GM21786 (cell line): ENCODE measurements at regions not wholly inside any gene's neighbourhood (a gene's known extent, or its start where the extent isn't known, plus 50 kb on each side); places are given as distances from the start of the nearest gene placed in this dataset.
"Not testable (repeated sequence)": the region's sequence is repeated elsewhere in the genome, so short reads cannot be mapped to it uniquely, and the experiment has no call there.

Source experiments
- ATAC-seq: cut with Tn5 transposase; IDR thresholded peaks from one replicate; pipeline ENCODE4 v1.9.1; 2021; ENCODE audit not compliant: unreplicated experiment

DNA sequence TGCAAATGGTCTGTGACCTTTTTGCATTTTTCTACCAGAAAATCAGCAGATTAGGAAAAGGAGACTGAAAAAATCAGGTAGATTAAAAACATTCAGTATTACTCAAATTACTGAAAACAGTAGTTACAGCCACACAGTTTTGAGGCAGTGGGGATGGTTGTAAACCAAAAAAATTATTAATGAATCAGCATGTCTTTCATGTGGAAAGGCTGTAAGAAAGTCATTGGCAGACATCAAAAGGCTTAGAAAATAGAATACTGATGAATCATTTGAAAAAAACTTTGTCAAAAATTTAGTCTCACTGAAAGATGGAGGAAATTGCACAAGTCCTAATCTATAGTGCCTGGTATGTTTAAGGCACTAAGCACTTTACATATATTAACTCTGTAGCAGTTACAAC is 133.9 kb upstream of the GCFC2 start:
- peak; percentile 55 for ATAC-seq

GRCh38 chr2:75834588-75834987 is 123.9 kb upstream of the GCFC2 start:
- ATAC-seq, result not testable (repeated sequence)

DNA sequence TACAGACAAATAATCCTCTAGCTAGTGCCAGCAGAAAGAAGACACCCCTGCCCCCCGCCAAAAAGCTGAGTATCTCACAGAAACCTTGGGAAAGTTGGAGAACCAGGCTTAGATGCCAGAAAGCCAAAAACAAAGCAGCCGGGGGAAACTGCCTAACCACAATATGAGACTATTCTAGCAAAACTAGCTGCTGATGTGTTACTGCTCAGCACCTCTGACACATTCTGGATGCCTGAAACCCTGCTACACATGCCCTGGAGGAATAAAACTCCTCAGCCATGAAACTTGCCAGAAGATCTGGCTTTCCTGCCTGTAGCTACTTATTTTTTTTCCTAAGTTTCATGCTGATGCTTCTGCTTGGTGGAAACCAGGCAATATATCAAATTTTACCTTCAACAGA is 122.7 kb upstream of the GCFC2 start:
- ATAC-seq, result no peak

DNA sequence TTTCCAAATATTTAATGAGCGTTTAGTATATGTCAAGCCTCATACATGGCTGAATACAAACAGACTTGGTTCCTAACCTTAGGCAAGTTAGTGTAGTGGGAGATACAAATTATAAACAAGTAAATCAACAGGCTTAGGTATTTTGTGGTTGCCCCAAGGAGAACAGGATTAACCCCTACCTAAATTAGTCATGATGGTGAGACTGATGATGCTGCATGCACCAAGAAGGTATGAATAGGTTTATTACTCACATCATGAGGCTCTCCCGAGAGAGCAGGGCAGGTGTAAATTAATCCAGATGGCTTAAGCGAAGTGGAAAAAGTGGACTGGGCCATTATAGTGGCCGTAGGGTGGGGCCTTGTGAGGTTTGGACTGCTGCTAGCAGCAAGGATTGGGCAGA is 118.1 kb upstream of the GCFC2 start:
- no peak for ATAC-seq

DNA sequence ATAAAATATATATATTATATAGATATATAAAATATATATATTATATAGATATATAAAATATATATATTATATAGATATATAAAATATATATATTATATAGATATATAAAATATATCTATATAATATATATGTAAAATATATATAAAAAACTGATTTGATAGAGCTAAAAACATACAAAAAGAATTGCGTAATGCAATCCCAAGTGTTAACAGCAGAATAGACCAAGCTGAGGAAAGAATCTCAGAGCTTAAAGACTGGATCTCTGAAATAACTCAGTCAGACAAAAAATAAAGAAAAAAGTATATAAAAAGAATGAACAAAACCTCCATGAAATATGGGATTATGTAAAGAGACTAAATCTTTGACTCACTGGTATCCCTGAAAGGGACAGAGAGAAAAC is 112.8 kb upstream of the GCFC2 start:
- ATAC-seq, result not testable (repeated sequence)

DNA sequence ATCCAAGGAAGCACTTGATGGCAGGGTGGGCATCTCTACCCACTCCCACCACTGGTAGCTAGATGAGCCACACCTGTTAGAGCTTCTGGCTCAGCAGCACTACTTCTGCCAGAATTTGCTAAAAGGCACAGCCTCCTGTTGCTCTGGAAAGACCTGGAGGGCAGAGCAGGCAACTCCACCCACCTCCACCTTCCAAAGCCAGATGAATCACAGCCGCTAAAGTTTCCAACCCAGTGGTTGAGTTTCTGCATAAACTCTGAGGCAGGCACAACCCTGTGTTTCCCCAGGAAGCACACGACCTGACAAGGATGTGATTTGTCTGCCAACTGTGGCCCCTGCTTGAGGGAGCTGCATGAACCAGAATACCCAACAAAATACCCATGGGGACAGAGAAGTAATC is 111.6 kb upstream of the GCFC2 start:
- no peak for ATAC-seq

GRCh38 chr2:75820693-75821092 is 110.0 kb upstream of the GCFC2 start:
- ATAC-seq, result no peak

DNA sequence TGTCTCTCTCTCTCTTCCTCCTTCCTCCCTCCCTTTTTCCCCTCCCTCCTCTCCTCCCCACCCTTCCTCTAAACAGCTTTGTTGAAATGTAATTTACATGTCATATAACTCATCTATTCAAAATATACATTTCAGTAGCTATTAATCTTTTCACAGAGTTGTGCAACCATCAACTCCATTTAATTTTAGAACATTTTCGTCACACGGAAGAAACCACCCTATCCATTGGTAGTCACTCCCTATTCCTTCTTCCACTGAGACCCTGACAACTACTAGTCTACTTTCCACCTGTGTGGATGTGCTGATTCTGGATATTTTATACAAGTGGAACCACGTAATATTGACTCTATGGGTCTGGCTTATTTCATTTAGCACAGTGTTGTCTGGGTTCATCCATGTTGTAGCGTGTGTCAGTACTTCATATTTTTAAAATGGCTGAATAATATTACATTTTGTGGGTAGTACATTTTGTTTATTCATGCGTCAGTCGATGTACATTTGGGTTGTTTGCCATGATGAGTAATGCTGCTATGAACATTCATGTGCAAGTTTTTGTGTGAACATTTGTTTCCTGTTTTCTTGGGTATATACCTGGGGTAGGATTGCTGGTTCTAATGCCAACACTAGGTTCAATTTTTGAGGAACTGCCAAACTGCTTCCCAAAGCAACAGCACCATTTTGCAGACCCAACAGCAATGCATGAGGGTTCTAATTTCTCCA is 100.1 kb upstream of the GCFC2 start:
- no peak for ATAC-seq

GRCh38 chr2:75808793-75809535 is 98.2 kb upstream of the GCFC2 start:
- ATAC-seq, result no peak

DNA sequence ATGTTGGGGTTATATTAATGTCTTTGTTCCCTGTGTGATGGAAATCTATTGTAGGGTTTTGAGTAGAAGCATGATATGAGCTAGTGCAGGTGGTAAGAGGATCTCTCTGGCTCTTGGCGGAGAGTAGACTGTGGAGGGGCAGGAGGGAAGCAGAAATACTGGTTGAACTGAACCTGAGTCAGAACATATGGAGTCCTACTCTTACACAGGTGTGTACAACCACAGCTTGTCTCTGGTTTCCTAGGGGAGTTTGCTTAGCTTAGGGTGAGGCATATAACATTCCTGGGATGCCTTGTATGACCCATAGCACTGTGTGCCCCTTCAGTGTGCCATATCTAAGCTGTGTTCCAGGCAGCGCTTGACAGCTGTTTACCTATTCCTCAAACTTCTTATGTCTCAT is 97.3 kb upstream of the GCFC2 start:
- no peak for ATAC-seq

- peak; percentile 55 for ATAC-seq
Measured at GRCh38 chr2:75801234-75801982, 90.7 kb upstream of the GCFC2 start.

- peak; percentile 74 for ATAC-seq
Measured at GRCh38 chr2:75800456-75800855, 89.7 kb upstream of the GCFC2 start.

GRCh38 chr2:75799859-75800258 is 89.1 kb upstream of the GCFC2 start:
- peak; percentile 38 for ATAC-seq

DNA sequence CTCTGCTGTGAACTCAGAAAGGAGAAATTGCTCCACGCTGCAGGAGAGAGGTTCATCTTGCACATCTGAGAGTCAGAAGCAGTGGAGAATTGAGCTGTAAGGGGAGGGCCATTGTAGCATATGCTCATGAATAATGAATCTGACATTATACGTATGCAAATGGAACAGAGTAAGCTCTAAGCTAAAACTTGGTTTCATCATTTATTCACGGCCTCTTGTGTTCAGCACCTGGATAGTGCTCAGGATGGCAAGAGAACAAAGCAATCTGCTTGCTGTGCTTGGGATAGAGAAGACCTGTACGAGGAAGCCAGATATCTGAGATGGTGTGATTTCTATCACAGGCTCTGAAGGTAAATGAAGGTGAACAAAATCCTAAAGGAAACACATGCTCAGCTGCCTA is 87.9 kb upstream of the GCFC2 start:
- no peak for ATAC-seq

DNA sequence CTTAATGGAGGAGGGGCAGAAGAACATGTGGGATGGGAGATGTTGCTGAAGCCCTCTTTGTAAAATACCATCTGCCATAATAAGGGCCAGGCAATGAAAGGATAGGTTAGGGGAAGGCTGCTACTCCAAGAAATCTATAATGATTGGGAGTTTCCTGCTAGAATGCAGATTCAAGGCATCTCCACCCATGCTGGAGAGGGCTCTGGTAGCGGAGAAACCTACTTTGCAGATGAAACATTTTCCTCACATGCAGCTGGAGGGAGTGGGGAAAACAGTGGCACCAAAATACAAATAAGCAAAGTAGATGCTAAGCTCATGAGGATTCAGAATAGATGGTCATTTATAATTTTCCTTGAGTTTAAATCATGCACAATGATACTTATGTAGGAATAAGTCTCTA is 82.3 kb upstream of the GCFC2 start:
- no peak for ATAC-seq

DNA sequence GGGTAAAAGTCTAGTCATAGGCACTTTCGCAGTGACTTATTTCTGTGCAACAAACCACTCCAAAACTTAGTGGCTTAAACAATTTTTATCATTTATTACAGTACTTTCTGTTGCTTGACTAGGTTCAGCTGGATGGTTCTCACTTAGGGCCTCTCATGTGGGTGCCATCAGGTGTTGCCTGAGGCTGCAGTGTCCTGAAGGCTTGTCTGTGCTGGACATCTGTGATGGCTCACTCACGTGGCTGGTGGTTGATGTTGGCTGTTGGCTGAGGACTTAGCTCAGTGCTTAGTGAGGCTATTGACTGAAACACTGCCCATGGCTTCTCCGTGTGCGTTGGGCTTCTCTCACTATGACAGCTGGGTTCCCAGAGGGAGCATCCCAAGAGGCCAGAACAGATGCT is 81.4 kb upstream of the GCFC2 start:
- no peak for ATAC-seq

- peak; percentile 62 for ATAC-seq
Measured at GRCh38 chr2:75790814-75791467, 80.2 kb upstream of the GCFC2 start.

GRCh38 chr2:75790121-75790813 is 79.6 kb upstream of the GCFC2 start:
- ATAC-seq, result no peak

- no peak for ATAC-seq
Measured at GRCh38 chr2:75788902-75789301, 78.2 kb upstream of the GCFC2 start.

DNA sequence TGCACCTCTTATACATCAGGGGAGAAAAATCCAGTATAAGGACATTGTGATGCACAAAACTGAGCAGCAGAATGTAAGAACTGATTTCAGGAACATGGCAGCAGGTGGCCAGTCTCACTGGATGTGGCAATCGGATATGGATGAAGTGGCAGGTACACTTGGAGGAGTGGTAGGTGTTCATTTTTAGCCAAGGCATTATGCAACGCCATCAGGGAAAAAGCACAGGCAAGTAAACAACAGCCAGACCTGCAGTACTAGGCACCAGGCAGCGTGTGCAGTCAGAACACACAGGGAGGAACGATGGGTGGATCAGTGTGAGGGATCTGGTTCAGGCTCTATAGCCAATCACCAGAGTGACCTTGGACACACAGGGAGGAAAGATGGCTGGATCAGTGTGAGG is 77.4 kb upstream of the GCFC2 start:
- no peak for ATAC-seq
